PC-3 (cell line): ENCODE measurements at regions not wholly inside any gene's neighbourhood (a gene's known extent, or its start where the extent isn't known, plus 50 kb on each side); places are given as distances from the start of the nearest gene placed in this dataset.

Experiments
- ATAC-seq: fragments of 200-7000 bp; cut with Tn5 transposase; 2 replicates; pipeline ENCODE4 v1.9.1; 2020; ENCODE audit warnings: mild to moderate bottlenecking, moderate library complexity
- BruUV-seq: library from RNA; stranded (reverse); fragments of 400-500 nt; replicated peaks from 2 replicates; lab custom pipeline; 2021; lab: Mats Ljungman, UMichigan
- CTCF ChIA-PET: fragments of 300-600 bp; sonication (Branson Sonifier 250); formaldehyde crosslinking; loops from one replicate; lab custom pipeline; 2022; ENCODE audit warnings: antibody characterized with exemption; lab: Charles Lee
- POLR2A ChIA-PET: fragments of 300-600 bp; sonication (Branson Sonifier 250); formaldehyde crosslinking; loops from one replicate; lab custom pipeline; 2022; ENCODE audit warnings: antibody characterized with exemption; ENCODE audit not compliant: unreplicated experiment; lab: Charles Lee
- DNase-seq: peaks from one replicate; pipeline ENCODE4 v3.0.0-alpha.2; 2015
- H2AFZ ChIP-seq: fragments of 300-600 bp; sonication (generic); 2 replicates; pipeline ENCODE4 v1.6.0; 2016; ENCODE audit warnings: antibody characterized with exemption, low read length
- H3F3A ChIP-seq: fragments of 300-600 bp; sonication (generic); one replicate; pipeline ENCODE4 v1.6.0; 2017; ENCODE audit warnings: antibody characterized with exemption, low read length, control low read depth, mild to moderate bottlenecking; ENCODE audit not compliant: unreplicated experiment
- H3K27ac ChIP-seq: fragments of 300-600 bp; sonication (generic); 2 replicates; pipeline ENCODE4 v1.5.1; 2016; ENCODE audit warnings: mild to moderate bottlenecking, low read length
- H3K27me3 ChIP-seq: fragments of 300-600 bp; sonication (generic); 2 replicates; pipeline ENCODE4 v1.6.1; 2016; ENCODE audit warnings: low read length, mixed read lengths
- H3K36me3 ChIP-seq: fragments of 300-600 bp; sonication (generic); 2 replicates; pipeline ENCODE4 v1.6.1; 2016; ENCODE audit warnings: low read depth, mixed run types, low read length, mixed read lengths
- H3K4me1 ChIP-seq: fragments of 300-600 bp; sonication (generic); 2 replicates; pipeline ENCODE4 v1.5.1; 2016; ENCODE audit warnings: low read length; ENCODE audit not compliant: insufficient read depth
- H3K4me2 ChIP-seq: fragments of 300-600 bp; sonication (generic); 2 replicates; pipeline ENCODE4 v1.6.0; 2016; ENCODE audit warnings: low read length
- H3K4me3 ChIP-seq: fragments of 300-600 bp; sonication (generic); 2 replicates; pipeline ENCODE4 v1.5.1; 2016; ENCODE audit warnings: mild to moderate bottlenecking, low read length, mixed read lengths
- H3K79me2 ChIP-seq: fragments of 300-600 bp; sonication (generic); 2 replicates; pipeline ENCODE4 v1.6.1; 2017; ENCODE audit warnings: low read length, mixed read lengths
- H3K9ac ChIP-seq: fragments of 300-600 bp; sonication (generic); 2 replicates; pipeline ENCODE4 v1.6.0; 2016; ENCODE audit warnings: mild to moderate bottlenecking, low read length
- H3K9me2 ChIP-seq: fragments of 300-600 bp; sonication (generic); replicated peaks from 2 replicates; pipeline ENCODE4 v1.6.1; 2016; ENCODE audit warnings: mixed run types, low read length, mixed read lengths
- H3K9me3 ChIP-seq: fragments of 300-600 bp; sonication (generic); 2 replicates; pipeline ENCODE4 v1.6.1; 2016; ENCODE audit warnings: low read length, mixed read lengths
- H4K20me1 ChIP-seq: fragments of 300-600 bp; sonication (generic); 2 replicates; pipeline ENCODE4 v1.6.1; 2016; ENCODE audit warnings: low read length, mixed read lengths
- CTCF ChIP-seq: fragments of 300-600 bp; sonication (generic); conservative IDR thresholded peaks from 2 replicates; pipeline ENCODE4 v1.5.1; 2017; ENCODE audit warnings: antibody characterized with exemption, low read depth, mild to moderate bottlenecking, low read length
- EZH2 ChIP-seq: fragments of 300-600 bp; sonication (generic); IDR thresholded peaks from one replicate; pipeline ENCODE4 v1.6.1; 2017; ENCODE audit warnings: antibody characterized with exemption, mild to moderate bottlenecking, low read length; ENCODE audit not compliant: unreplicated experiment
- EZH2phosphoT487 ChIP-seq: fragments of 300-600 bp; sonication (generic); IDR thresholded peaks from 2 replicates; pipeline ENCODE4 v1.6.1; 2018; ENCODE audit warnings: mild to moderate bottlenecking, antibody characterized with exemption, low read length, borderline replicate concordance
- intact Hi-C: fragments of 100-400 bp; cut with micrococcal nuclease; formaldehyde crosslinking; loops from 2 replicates; pipeline ENCODE4 v1.9.0; 2023

DNA sequence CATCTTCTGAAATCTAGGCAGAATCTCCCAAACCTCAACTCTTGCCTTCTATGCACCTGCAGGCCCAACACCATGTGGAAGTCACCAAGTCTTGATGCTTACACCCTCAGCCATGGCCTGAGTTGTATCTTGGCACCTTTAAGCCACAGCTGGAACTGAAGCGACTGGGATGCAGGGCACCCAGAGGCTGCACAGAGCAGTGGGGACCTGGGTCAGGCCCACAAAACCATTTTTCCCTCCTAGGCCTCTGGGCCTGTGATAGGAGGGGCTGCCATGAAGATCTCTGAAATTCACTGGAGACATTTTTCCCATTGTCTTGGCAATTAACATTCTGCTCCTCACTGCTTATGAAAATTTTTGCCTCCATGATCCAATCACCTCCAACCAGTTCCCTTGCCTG, 1388.5 kb downstream of the ADGRL3 start:
- ChIA-PET CTCF (no interaction called here), POLR2A (no interaction called here)
- Histone ChIP-seq H3K4me2 (no peak overlapping the region), H3K79me2 (no peaks in the 10 kb centered on the region), H3K27me3 (no peaks in the 10 kb centered on the region), H3K4me3 (no peak overlapping the region), H3F3A (no peaks in the 10 kb centered on the region), H3K9ac (no peak overlapping the region), H4K20me1 (no peaks in the 10 kb centered on the region), H3K27ac (no peak overlapping the region), H3K4me1 (no peaks in the 10 kb centered on the region), H3K9me3 (no peaks in the 10 kb centered on the region), H3K36me3 (peaks cover 6% of the 10 kb centered on the region; the same call in 1 of the 2 replicates), H3K9me2 (no peaks in the 10 kb centered on the region), H2AFZ (no peak overlapping the region)
- no peak for ATAC-seq
- TF ChIP-seq EZH2phosphoT487 (no peak), CTCF (no peak), EZH2 (no peak)
- DNase-seq: no peak
- intact Hi-C loops: no loop called here
- BruUV-seq: no TSS peak

DNA sequence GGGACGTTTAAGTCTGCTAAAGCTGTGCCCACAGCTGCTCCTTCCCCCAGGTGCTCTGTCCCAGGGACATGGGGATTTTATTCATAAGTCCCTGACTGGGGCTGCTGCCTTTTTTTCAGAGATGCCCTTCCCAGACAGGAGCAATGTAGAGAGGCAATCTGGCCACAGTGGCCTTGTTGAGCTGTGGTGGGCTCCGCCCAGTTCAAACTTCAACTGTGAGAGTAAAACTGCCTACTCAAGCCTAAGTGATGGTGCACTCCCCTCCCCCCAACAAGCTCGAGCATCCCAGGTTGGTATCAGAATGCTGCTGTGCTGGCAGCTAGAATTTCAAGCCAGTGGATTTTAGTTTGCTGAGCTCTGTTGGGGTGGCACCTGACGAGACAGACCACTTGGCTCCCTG, 1371.4 kb downstream of the ADGRL3 start:
- Histone ChIP-seq H3K9me2 (no peaks in the 10 kb centered on the region), H3K4me3 (no peak overlapping the region), H3K9me3 (no peaks in the 10 kb centered on the region), H3K36me3 (no peaks in the 10 kb centered on the region), H3K9ac (no peak overlapping the region), H3K79me2 (no peaks in the 10 kb centered on the region), H3K4me1 (no peaks in the 10 kb centered on the region), H2AFZ (no peak overlapping the region), H3K27ac (no peak overlapping the region), H4K20me1 (no peaks in the 10 kb centered on the region), H3F3A (no peaks in the 10 kb centered on the region), H3K4me2 (no peak overlapping the region), H3K27me3 (no peaks in the 10 kb centered on the region)
- ChIA-PET POLR2A (no interaction called here), CTCF (no interaction called here)
- intact Hi-C loops: no loop called here
- DNase-seq (no peak), ATAC-seq (no peak)
- BruUV-seq: no TSS peak
- TF ChIP-seq CTCF (no peak), EZH2phosphoT487 (no peak), EZH2 (no peak)

DNA sequence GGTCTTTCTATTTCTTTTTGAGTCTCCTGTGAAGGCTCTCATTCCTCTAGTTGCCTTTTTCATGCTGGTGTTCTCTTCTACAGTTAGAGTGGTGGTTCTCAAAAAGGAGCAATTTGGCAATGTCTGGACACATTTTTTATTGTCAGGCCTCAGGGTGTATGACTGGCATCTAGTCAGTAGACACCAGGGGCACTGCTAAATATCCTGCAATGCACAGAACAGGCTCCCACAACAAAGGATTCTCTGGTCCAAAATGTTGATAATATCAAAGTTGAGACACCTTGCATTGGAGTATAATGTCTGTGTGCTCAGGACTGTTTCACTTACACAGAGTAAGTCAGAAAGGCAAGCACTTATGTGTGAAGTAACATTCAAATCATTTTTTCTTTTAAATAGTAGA, 1360.7 kb downstream of the ADGRL3 start:
- H3K4me1 ChIP-seq: no peaks in the 10 kb centered on the region
- DNase-seq (peak; percentile 38), ATAC-seq (peak; percentile 55)
- no peak overlapping the region for H2AFZ ChIP-seq
- no peaks in the 10 kb centered on the region for H3F3A ChIP-seq
- H3K79me2 ChIP-seq: no peaks in the 10 kb centered on the region
- H3K36me3 ChIP-seq: no peaks in the 10 kb centered on the region
- H3K4me2 ChIP-seq: no peak overlapping the region
- CTCF ChIA-PET: no interaction called here
- H3K9me2 ChIP-seq: no peaks in the 10 kb centered on the region
- no peaks in the 10 kb centered on the region for H3K9me3 ChIP-seq
- H3K9ac ChIP-seq: no peak overlapping the region
- H3K27ac ChIP-seq: no peak overlapping the region
- intact Hi-C loops: no loop called here
- H4K20me1 ChIP-seq: no peaks in the 10 kb centered on the region
- POLR2A ChIA-PET: no interaction called here
- no TSS peak for BruUV-seq
- H3K27me3 ChIP-seq: no peaks in the 10 kb centered on the region
- H3K4me3 ChIP-seq: no peak overlapping the region
- TF ChIP-seq EZH2phosphoT487 (no peak), EZH2 (no peak), CTCF (no peak)
